Kidney (tissue), 13 donors: ENCODE measurements at regions not wholly inside any gene's neighbourhood (a gene's known extent, or its start where the extent isn't known, plus 50 kb on each side); places are given as distances from the start of the nearest gene placed in this dataset.

Source experiments
- DNase-seq, 5 donors: peaks; one replicate each; pipeline ENCODE4 v3.0.0-alpha.2; 2013 to 2020
- FAIRE-seq: peaks from 2 replicates; lab custom pipeline; 2012; peaks lifted over from hg19 to GRCh38; lab: Jason Lieb, UNC
- H3K27ac ChIP-seq, 2 donors: one replicate each; pipeline ENCODE4 v1.7.0; 2013; ENCODE audit warnings: low read depth in 2 of 2, low read length in 2 of 2, inconsistent platforms in 1 of 2
- H3K27me3 ChIP-seq: one replicate; pipeline ENCODE4 v1.7.1; 2013; ENCODE audit warnings: low read length, inconsistent platforms; ENCODE audit not compliant: control insufficient read depth, insufficient read depth
- H3K36me3 ChIP-seq, 3 donors: one replicate each; pipeline versions ENCODE4 v1.7.0 to v1.7.1; 2013; ENCODE audit warnings: low read length in 3 of 3, control low read depth in 1 of 3, inconsistent platforms in 1 of 3; ENCODE audit not compliant: insufficient read depth in 3 of 3, control insufficient read depth in 2 of 3
- H3K4me1 ChIP-seq, 3 donors: one replicate each; pipeline versions ENCODE4 v1.7.0 to v1.7.1; 2013; ENCODE audit warnings: low read length in 3 of 3, inconsistent platforms in 1 of 3, low read depth in 1 of 3; ENCODE audit not compliant: control insufficient read depth in 2 of 3, insufficient read depth in 2 of 3
- H3K4me3 ChIP-seq, 3 donors: one replicate each; pipeline versions ENCODE4 v1.7.0 to v1.8.1; 2013; ENCODE audit warnings: low read length in 3 of 3, control low read depth in 1 of 3, inconsistent platforms in 1 of 3
- H3K9ac ChIP-seq, 3 donors: one replicate each; pipeline versions ENCODE4 v1.7.0 to v1.7.1; 2013; ENCODE audit warnings: low read length in 3 of 3, control low read depth in 1 of 3, inconsistent platforms in 1 of 3
- H3K9me3 ChIP-seq, 3 donors: one replicate each; pipeline versions ENCODE4 v1.7.0 to v1.7.1; 2013; ENCODE audit warnings: low read length in 3 of 3, control low read depth in 1 of 3, inconsistent platforms in 1 of 3; ENCODE audit not compliant: control insufficient read depth in 2 of 3, insufficient read depth in 1 of 3
- CTCF ChIP-seq: IDR thresholded peaks from 3 replicates; pipeline ENCODE4 v1.5.1; 2012; ENCODE audit warnings: mild to moderate bottlenecking, moderate library complexity, borderline replicate concordance; ENCODE audit not compliant: insufficient read depth; ENCODE audit errors: extremely low read depth
- intact Hi-C: fragments of 100-400 bp; cut with DNase I; formaldehyde crosslinking; loops from one replicate; pipeline ENCODE4 v1.11.1; 2022
- donor health status: control.
- donor health status: control.
- donor health status: control.
- donor health status: control.
- donor health status: control.
- donor health status: DM: yes; HTN: yes; CAD: no.
- donor health status: Normal renal cell carcinoma (clear cell type).

- TF ChIP-seq CTCF: no peak
- Histone ChIP-seq H3K4me1 (no peaks in the 10 kb centered on the region), H3K36me3 (no peaks in the 10 kb centered on the region), H3K27me3 (no peaks in the 10 kb centered on the region), H3K27ac (no peak overlapping the region), H3K4me3 (no peak overlapping the region), H3K9me3 (peaks cover 0 to 2% (median 0%) of the 10 kb centered on the region in 3 donors), H3K9ac (no peak overlapping the region)
- FAIRE-seq (no peak), DNase-seq (no peak)
- intact Hi-C loops: no loop called here
These were observed 114.1 kb downstream of the DTWD1 start for GRCh38 chr15:49734831-49735508.

- H3K36me3 ChIP-seq: no peaks in the 10 kb centered on the region
- no peak overlapping the region for H3K27ac ChIP-seq
- FAIRE-seq (no peak), DNase-seq (no peak)
- H3K9me3 ChIP-seq: peaks cover 0 to 2% (median 0%) of the 10 kb centered on the region in 3 donors
- H3K27me3 ChIP-seq: no peaks in the 10 kb centered on the region
- no peak overlapping the region for H3K9ac ChIP-seq
- no peaks in the 10 kb centered on the region for H3K4me1 ChIP-seq
- TF ChIP-seq CTCF: no peak
- no peak overlapping the region for H3K4me3 ChIP-seq
- intact Hi-C loops: no loop called here
These were observed 116.3 kb downstream of the DTWD1 start for GRCh38 chr15:49737127-49737526.

GRCh38 chr15:49741712-49742111 is 120.9 kb downstream of the DTWD1 start:
- no peak overlapping the region for H3K9ac ChIP-seq
- H3K4me3 ChIP-seq: no peak overlapping the region
- H3K9me3 ChIP-seq: peaks cover 0 to 3% (median 0%) of the 10 kb centered on the region in 3 donors
- H3K27ac ChIP-seq: no peak overlapping the region
- no peaks in the 10 kb centered on the region for H3K36me3 ChIP-seq
- DNase-seq (no peak), FAIRE-seq (no peak)
- H3K27me3 ChIP-seq: no peaks in the 10 kb centered on the region
- no peak for TF ChIP-seq CTCF
- intact Hi-C loops: no loop called here
- H3K4me1 ChIP-seq: no peaks in the 10 kb centered on the region

GRCh38 chr15:49742381-49742780 is 121.5 kb downstream of the DTWD1 start:
- no peak for TF ChIP-seq CTCF
- H3K27ac ChIP-seq: no peak overlapping the region
- no peak for FAIRE-seq

More at GRCh38 chr15:49742381-49742780, 121.5 kb downstream of the DTWD1 start:
- H3K27me3 ChIP-seq: no peaks in the 10 kb centered on the region
- DNase-seq: no peak
- H3K4me3 ChIP-seq: no peak overlapping the region
- peaks cover 0 to 3% (median 0%) of the 10 kb centered on the region in 3 donors for H3K9me3 ChIP-seq
- no peaks in the 10 kb centered on the region for H3K4me1 ChIP-seq
- no peak overlapping the region for H3K9ac ChIP-seq
- H3K36me3 ChIP-seq: no peaks in the 10 kb centered on the region
- intact Hi-C loops: no loop called here
